Neural cell (in vitro differentiated cells): ENCODE measurements at regions not wholly inside any gene's neighbourhood (a gene's known extent, or its start where the extent isn't known, plus 50 kb on each side); places are given as distances from the start of the nearest gene placed in this dataset.
"Not testable (repeated sequence)": the region's sequence is repeated elsewhere in the genome, so short reads cannot be mapped to it uniquely, and the experiment has no call there.

Experiments used
- H2AFZ ChIP-seq: fragments of 200-600, 300-800 bp; sonication (generic), shearing (Covaris generic); 2 replicates; pipeline ENCODE4 v1.6.0; 2014; ENCODE audit warnings: low read depth, mild to moderate bottlenecking, antibody characterized with exemption, low read length, moderate library complexity
- H3F3A ChIP-seq: fragments of 200-600 bp; shearing (Covaris generic); 2 replicates; pipeline ENCODE4 v1.6.1; 2016; ENCODE audit warnings: mild to moderate bottlenecking, moderate library complexity, mixed read lengths, antibody characterized with exemption, low read length; ENCODE audit not compliant: insufficient read depth, poor library complexity, severe bottlenecking
- H3K27ac ChIP-seq: fragments of 200-600, 300-800 bp; sonication (generic), shearing (Covaris generic); 2 replicates; pipeline ENCODE4 v1.5.1; 2014; ENCODE audit warnings: mild to moderate bottlenecking, low read length, moderate library complexity
- H3K27me3 ChIP-seq: fragments of 300-800, 200-600 bp; sonication (generic), shearing (Covaris generic); 2 replicates; pipeline ENCODE4 v1.6.0; 2014; ENCODE audit warnings: mild to moderate bottlenecking, low read depth, low read length, moderate library complexity; ENCODE audit not compliant: insufficient read depth
- H3K36me3 ChIP-seq: fragments of 300-800, 200-600 bp; sonication (generic), shearing (Covaris generic); 2 replicates; pipeline ENCODE4 v1.5.1; 2014; ENCODE audit warnings: mild to moderate bottlenecking, antibody characterized with exemption, low read length, moderate library complexity; ENCODE audit not compliant: insufficient read depth
- H3K4me2 ChIP-seq: fragments of 300-800, 200-600 bp; sonication (generic), shearing (Covaris generic); 2 replicates; pipeline ENCODE4 v1.6.0; 2014; ENCODE audit warnings: mild to moderate bottlenecking, low read length
- H3K4me3 ChIP-seq: fragments of 300-800, 200-600 bp; sonication (generic), shearing (Covaris generic); 2 replicates; pipeline ENCODE4 v1.5.1; 2014; ENCODE audit warnings: mild to moderate bottlenecking, low read length, moderate library complexity
- H3K79me2 ChIP-seq: fragments of 200-600 bp; shearing (Covaris generic); replicated peaks from 2 replicates; pipeline ENCODE4 v1.6.0; 2014; ENCODE audit warnings: mild to moderate bottlenecking, low read length, moderate library complexity; ENCODE audit not compliant: insufficient read depth
- H3K9ac ChIP-seq: fragments of 300-800, 200-600 bp; sonication (generic), shearing (Covaris generic); 2 replicates; pipeline ENCODE4 v1.6.1; 2016; ENCODE audit warnings: mild to moderate bottlenecking, low read length, mixed read lengths
- H3K9me2 ChIP-seq: fragments of 200-600 bp; shearing (Covaris generic); 2 replicates; pipeline ENCODE4 v1.6.1; 2016; ENCODE audit warnings: mild to moderate bottlenecking, low read length, mixed read lengths; ENCODE audit not compliant: insufficient read depth
- H3K9me3 ChIP-seq: fragments of 200-600, 300-800 bp; sonication (generic), shearing (Covaris generic); 2 replicates; pipeline ENCODE4 v1.6.1; 2016; ENCODE audit warnings: mild to moderate bottlenecking, mixed run types, low read length, moderate library complexity, mixed read lengths
- H4K20me1 ChIP-seq: fragments of 200-600 bp; shearing (Covaris generic); 2 replicates; pipeline ENCODE4 v1.6.1; 2016; ENCODE audit warnings: mild to moderate bottlenecking, mixed run types; ENCODE audit not compliant: insufficient read depth
- CTCF ChIP-seq: fragments of 450-650 bp; IDR thresholded peaks from 2 replicates; pipeline ENCODE4 v1.5.1; 2014; ENCODE audit warnings: antibody characterized with exemption, mild to moderate bottlenecking, moderate library complexity; ENCODE audit not compliant: poor library complexity, severe bottlenecking
- EP300 ChIP-seq: fragments of 450-650 bp; conservative IDR thresholded peaks from 2 replicates; pipeline ENCODE4 v1.6.1; 2014; ENCODE audit warnings: antibody characterized with exemption, mild to moderate bottlenecking, moderate library complexity; ENCODE audit not compliant: poor library complexity, severe bottlenecking
- EZH2 ChIP-seq: fragments of 200-600, 300-800 bp; shearing (Covaris generic), sonication (generic); IDR thresholded peaks from 2 replicates; pipeline ENCODE4 v1.6.1; 2014; ENCODE audit warnings: antibody characterized with exemption, low read length, borderline replicate concordance, mild to moderate bottlenecking; ENCODE audit not compliant: insufficient read depth, poor library complexity, severe bottlenecking
- MXI1 ChIP-seq: fragments of 450-650 bp; conservative IDR thresholded peaks from 2 replicates; pipeline ENCODE4 v1.6.1; 2014; ENCODE audit warnings: antibody characterized with exemption, mild to moderate bottlenecking; ENCODE audit not compliant: poor library complexity, severe bottlenecking
- POLR2AphosphoS5 ChIP-seq: IDR thresholded peaks from 2 replicates; pipeline ENCODE4 v1.6.1; 2012
- RAD21 ChIP-seq: fragments of 450-650 bp; conservative IDR thresholded peaks from 2 replicates; pipeline ENCODE4 v1.6.1; 2014; ENCODE audit warnings: antibody characterized with exemption, mild to moderate bottlenecking, moderate library complexity
- REST ChIP-seq: IDR thresholded peaks from 2 replicates; pipeline ENCODE4 v1.6.1; 2012; ENCODE audit warnings: borderline replicate concordance
- SMC3 ChIP-seq: fragments of 450-650 bp; conservative IDR thresholded peaks from 2 replicates; pipeline ENCODE4 v1.6.1; 2014; ENCODE audit warnings: antibody characterized with exemption, mild to moderate bottlenecking, moderate library complexity; ENCODE audit not compliant: poor library complexity
- TAF1 ChIP-seq: IDR thresholded peaks from 2 replicates; pipeline ENCODE4 v1.6.1; 2012; ENCODE audit warnings: low read depth

- H3F3A ChIP-seq = no peaks in the 10 kb centered on the region
- H3K27ac ChIP-seq = no peak overlapping the region
- H3K27me3 ChIP-seq = no peaks in the 10 kb centered on the region
- no peaks in the 10 kb centered on the region for H3K9me3 ChIP-seq
- no peak overlapping the region for H3K4me3 ChIP-seq
- no peaks in the 10 kb centered on the region for H3K36me3 ChIP-seq
- no peaks in the 10 kb centered on the region for H3K9me2 ChIP-seq
- TF ChIP-seq RAD21 (no peak), SMC3 (no peak), REST (no peak), MXI1 (no peak), TAF1 (no peak), POLR2AphosphoS5 (no peak)
- H2AFZ ChIP-seq = no peak overlapping the region
- H3K9ac ChIP-seq = no peak overlapping the region
- no peak overlapping the region for H3K4me2 ChIP-seq
- no peaks in the 10 kb centered on the region for H3K79me2 ChIP-seq
- no peaks in the 10 kb centered on the region for H4K20me1 ChIP-seq
Observed at GRCh38 chr5:108560166-108560565, 178.3 kb upstream of the FBXL17 start.

- not testable (repeated sequence) for H3K27me3 ChIP-seq
Observed at GRCh38 chr5:108558840-108559239, 176.9 kb upstream of the FBXL17 start.

GRCh38 chr5:108558142-108558541 is 176.2 kb upstream of the FBXL17 start:
- not testable (repeated sequence) for H3K27me3 ChIP-seq, H3K9ac ChIP-seq, H3K79me2 ChIP-seq, H2AFZ ChIP-seq, H3K27ac ChIP-seq, H3F3A ChIP-seq, H4K20me1 ChIP-seq, H3K9me3 ChIP-seq, H3K9me2 ChIP-seq, H3K4me3 ChIP-seq, H3K4me2 ChIP-seq, H3K36me3 ChIP-seq

More at GRCh38 chr5:108558840-108559239, 176.9 kb upstream of the FBXL17 start:
- H3K27ac ChIP-seq, H3K79me2 ChIP-seq, H4K20me1 ChIP-seq, H3K9ac ChIP-seq, H3K4me2 ChIP-seq, H3K36me3 ChIP-seq, H3F3A ChIP-seq, H3K9me3 ChIP-seq, H2AFZ ChIP-seq, H3K4me3 ChIP-seq, H3K9me2 ChIP-seq: not testable (repeated sequence)

GRCh38 chr5:108557686-108558085 is 175.8 kb upstream of the FBXL17 start:
- no peak overlapping the region for H3K4me3 ChIP-seq
- no peaks in the 10 kb centered on the region for H3K9me3 ChIP-seq
- H3K79me2 ChIP-seq = no peaks in the 10 kb centered on the region
- no peaks in the 10 kb centered on the region for H3F3A ChIP-seq
- no peaks in the 10 kb centered on the region for H4K20me1 ChIP-seq
- no peaks in the 10 kb centered on the region for H3K36me3 ChIP-seq
- H3K4me2 ChIP-seq = no peak overlapping the region
- H3K9ac ChIP-seq = no peak overlapping the region
- H2AFZ ChIP-seq = no peak overlapping the region
- no peaks in the 10 kb centered on the region for H3K9me2 ChIP-seq
- H3K27ac ChIP-seq = no peak overlapping the region
- H3K27me3 ChIP-seq = no peaks in the 10 kb centered on the region
- TF ChIP-seq EP300 = no peak
- TF ChIP-seq CTCF = no peak
- TF ChIP-seq TAF1 = no peak
- no peak for TF ChIP-seq POLR2AphosphoS5
- TF ChIP-seq RAD21 = no peak
- no peak for TF ChIP-seq SMC3
- no peak for TF ChIP-seq EZH2
- TF ChIP-seq MXI1 = no peak
- no peak for TF ChIP-seq REST
